Dedifferentiated amniotic fluid mesenchymal stem cell (primary cell): ENCODE measurements at regions not wholly inside any gene's neighbourhood (a gene's known extent, or its start where the extent isn't known, plus 50 kb on each side); places are given as distances from the start of the nearest gene placed in this dataset.

Source experiments
- DNase-seq: peaks from one replicate; pipeline ENCODE4 v3.0.0-alpha.2; 2016; ENCODE audit errors: extremely low spot score

- no peak for DNase-seq
These were observed 313.8 kb downstream of the HDGFL1 start for GRCh38 chr6:22883061-22883717.

DNA sequence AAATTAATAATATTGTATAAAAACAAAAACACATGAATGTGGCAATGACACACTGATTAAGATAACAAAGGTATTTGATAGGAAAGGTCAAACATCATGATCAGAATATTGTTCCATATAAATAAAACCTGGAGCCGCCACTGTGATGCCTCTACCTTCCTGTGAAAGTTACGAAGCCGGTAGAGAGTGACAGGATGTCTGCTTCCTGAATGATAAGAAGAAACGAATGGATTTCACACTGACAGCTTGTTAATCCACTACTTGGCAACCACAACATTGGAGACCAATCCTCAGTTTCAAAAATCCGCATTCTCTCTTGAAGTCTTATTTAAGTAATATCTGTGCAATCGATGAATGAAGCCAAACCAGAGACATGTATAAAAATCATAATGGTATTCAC, 315.1 kb downstream of the HDGFL1 start:
- no peak for DNase-seq

GRCh38 chr6:22886650-22887581, 317.6 kb downstream of the HDGFL1 start:
- no peak for DNase-seq

GRCh38 chr6:22888163-22888752, 318.9 kb downstream of the HDGFL1 start:
- no peak for DNase-seq

GRCh38 chr6:22891934-22892333, 322.6 kb downstream of the HDGFL1 start:
- DNase-seq = no peak

- peak; percentile 97 for DNase-seq
These were observed 323.1 kb downstream of the HDGFL1 start for GRCh38 chr6:22892452-22892851.

DNA sequence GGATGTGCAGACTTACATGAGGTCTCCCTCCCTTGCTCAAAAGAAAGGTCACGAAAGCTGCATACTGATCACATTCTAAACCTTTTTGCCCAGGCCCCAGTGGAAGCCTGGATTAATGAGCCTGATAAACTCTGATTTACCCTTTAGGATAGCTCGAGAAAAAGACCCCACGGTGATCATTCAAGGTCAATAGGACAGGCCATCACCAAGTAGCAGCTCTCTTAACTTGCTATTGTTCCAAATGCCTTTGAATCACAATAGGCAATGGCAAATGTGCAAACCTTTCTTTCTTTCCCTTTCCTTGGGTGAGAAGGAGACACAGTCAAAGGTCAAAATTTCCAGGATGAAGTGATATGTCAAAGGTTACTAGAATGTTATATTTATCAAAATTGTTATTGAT, 327.3 kb downstream of the HDGFL1 start:
- DNase-seq = no peak

- no peak for DNase-seq
These were observed 330.1 kb downstream of the HDGFL1 start for GRCh38 chr6:22899426-22899825.

DNA sequence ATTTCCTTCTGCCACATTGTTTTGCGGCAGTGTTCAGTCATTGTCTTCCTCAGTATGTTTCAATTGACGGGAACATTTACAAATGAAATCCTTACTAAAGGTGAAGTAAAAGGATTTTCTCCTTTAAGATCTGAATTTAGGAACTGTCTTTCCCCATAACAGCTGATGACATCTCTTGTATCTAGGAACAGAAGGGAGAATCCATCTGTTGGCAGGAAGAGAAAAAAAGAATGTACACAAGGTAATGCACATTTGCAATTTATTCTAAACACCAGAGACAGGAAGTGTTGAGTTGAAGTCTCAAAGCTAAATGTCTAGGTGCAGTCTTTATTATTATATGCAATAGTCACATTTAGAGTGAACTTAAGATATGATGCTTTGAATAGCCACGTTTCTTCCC, 334.5 kb downstream of the HDGFL1 start:
- DNase-seq = no peak

DNA sequence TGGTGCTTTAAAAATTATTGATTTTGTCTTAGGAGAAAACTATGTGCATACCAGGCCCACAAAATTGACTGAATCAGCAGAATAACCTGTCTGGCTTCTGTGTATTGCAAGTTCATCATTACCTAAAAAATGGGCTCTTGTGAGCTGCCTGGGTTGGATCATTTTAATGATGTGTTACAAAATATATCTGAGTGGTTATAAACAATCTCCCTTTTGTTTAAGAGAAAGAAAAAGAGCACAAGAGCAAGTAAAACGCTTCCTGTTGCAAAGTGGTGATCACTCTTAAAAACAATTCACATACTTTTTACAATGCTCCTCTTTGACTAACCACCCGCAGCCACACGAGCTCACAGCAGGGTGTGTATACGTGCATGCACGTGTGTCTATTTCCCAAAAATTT, 335.1 kb downstream of the HDGFL1 start:
- no peak for DNase-seq

DNA sequence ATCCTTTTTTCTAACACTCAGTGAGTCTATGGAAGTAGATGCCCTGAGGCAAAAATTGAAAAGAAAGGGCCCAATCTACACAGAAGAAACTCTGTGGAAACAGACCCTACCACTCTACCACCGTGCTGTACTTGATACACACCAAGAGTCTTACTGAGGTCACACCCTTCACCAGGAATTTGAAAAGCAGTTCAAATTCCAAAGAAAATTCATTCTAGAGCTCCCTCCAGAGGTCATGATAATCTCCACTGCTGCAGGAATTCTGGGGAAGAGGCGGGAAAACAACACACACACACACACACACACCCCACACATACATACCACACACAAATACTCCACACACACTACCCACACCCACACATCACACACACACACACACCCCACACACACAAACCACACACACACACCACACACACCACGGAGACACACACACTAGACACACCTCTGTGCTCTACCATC, 336.8 kb downstream of the HDGFL1 start:
- no peak for DNase-seq

- no peak for DNase-seq
These were observed 337.7 kb downstream of the HDGFL1 start for GRCh38 chr6:22907085-22907484.

DNA sequence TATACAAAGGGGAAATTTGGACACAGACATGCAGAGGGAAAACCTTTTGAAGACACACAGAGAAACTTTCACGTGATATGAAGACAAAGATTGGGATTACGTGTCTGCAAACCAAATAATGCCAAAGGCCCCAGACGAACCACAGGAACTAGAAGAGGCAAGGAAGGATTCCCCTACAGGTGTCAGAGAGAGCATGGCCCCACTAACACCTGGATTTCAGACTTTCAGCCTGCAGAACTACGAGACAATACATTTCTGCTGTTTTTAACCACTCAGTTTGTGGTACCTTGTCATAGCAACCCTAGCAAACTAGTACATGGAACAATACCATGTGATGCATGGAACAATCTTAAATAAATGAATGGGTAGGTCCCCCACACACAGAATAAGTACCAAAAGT, 341.0 kb downstream of the HDGFL1 start:
- DNase-seq = no peak

- no peak for DNase-seq
These were observed 344.2 kb downstream of the HDGFL1 start for GRCh38 chr6:22913612-22914011.

GRCh38 chr6:22917344-22917743, 348.0 kb downstream of the HDGFL1 start:
- DNase-seq = peak; percentile 27

- no peak for DNase-seq
These were observed 352.5 kb downstream of the HDGFL1 start for GRCh38 chr6:22921828-22922227.

DNA sequence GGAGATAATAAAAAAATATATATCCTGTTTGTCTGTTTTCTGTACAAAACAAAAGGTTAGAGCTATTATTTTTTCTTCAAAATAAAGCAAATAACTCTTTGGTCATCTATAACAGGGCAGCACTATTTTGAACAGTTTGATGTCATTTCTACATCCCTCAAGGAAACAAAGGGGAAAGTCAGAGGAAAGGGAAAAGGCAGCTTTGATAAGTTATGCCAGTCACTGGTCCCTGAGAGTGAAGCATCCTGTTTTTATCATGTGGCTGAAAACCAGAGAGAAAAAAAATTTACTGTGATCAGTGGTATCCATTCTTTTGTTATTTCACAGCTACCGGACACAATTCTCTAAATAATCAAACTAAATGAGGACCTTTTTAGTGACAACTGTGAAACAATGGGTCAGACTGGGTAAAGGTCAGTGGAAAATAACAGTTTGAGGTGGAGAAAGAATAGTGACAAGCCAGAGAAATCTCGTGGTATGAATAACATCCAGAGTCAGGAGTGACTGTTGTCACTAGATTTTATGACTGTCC, 356.0 kb downstream of the HDGFL1 start:
- no peak for DNase-seq

- no peak for DNase-seq
These were observed 356.8 kb downstream of the HDGFL1 start for GRCh38 chr6:22925920-22926789.

DNA sequence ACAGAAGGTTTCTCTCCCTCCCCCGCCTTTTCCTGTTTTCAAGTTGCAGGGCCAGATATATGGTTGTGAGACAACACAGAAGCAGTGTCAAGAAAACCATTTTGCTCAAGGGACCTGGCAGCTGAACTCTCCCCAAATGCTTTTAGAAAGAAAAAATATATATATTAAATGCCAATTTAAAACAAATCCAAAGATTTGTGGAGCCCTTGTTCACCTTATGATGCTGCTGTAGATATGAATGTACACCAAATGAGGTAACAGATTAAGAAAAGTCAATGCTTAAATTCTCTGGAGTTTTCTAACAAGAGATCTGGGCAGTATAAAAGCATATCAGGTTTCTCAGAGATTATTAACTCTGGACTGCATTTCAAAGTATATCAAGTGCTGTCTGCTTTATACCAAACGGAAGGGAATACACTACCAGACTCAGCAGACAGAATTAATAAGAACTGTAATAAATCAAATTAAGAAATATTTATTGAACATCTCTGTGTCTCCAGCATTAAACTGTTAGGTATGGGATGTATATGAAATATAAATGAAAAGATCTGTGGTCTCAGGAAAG, 357.5 kb downstream of the HDGFL1 start:
- DNase-seq = no peak

DNA sequence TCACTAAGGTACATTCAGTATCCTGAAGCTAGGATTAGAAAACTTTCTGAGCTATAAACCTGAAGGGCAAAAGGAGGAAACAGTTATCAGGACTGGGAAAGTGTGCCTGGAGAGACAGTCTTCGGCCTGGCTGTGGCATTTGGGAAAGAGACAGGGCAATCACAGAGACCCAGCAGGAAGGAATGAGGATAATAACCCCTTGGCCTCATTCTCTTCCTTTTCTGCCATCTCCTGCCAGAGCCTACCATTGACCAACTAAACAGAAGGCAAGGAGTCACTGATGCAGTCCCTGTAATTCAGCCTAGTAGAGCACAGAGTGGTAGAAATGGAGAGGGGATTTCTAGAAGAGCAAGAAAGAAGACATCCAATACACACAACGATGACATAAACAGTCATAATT, 359.4 kb downstream of the HDGFL1 start:
- DNase-seq = no peak

- DNase-seq = no peak
These were observed 360.1 kb downstream of the HDGFL1 start for GRCh38 chr6:22929311-22929985.
